HG03196 (cell line): ENCODE measurements at regions not wholly inside any gene's neighbourhood (a gene's known extent, or its start where the extent isn't known, plus 50 kb on each side); places are given as distances from the start of the nearest gene placed in this dataset.
"Not testable (repeated sequence)": the region's sequence is repeated elsewhere in the genome, so short reads cannot be mapped to it uniquely, and the experiment has no call there.

Source experiments
- ATAC-seq: cut with Tn5 transposase; IDR thresholded peaks from one replicate; pipeline ENCODE4 v1.9.1; 2021; ENCODE audit not compliant: unreplicated experiment

DNA sequence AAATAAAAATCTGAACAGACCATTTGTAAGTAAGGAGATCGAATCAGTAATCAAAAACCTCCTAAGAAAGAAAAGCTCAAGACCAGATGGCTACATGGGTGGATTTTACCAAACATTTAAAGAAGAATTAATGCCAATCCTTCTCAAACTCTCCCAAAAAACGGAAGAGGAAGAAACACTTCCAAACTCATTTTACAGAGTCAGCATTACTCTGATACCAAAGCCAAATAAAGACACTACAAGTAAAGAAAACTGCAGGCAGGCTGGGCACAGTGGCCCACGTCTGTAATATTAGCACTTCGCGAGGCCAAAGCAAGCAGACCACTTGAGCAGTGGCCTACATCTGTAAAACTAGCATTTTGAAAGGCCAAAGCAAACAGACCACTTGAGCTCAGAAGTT is 159.8 kb downstream of the DPY19L2 start:
- ATAC-seq, result no peak

- ATAC-seq, result no peak
These were observed 168.7 kb downstream of the DPY19L2 start for GRCh38 chr12:63499567-63499966.

GRCh38 chr12:63498239-63498638 is 170.1 kb downstream of the DPY19L2 start:
- no peak for ATAC-seq

DNA sequence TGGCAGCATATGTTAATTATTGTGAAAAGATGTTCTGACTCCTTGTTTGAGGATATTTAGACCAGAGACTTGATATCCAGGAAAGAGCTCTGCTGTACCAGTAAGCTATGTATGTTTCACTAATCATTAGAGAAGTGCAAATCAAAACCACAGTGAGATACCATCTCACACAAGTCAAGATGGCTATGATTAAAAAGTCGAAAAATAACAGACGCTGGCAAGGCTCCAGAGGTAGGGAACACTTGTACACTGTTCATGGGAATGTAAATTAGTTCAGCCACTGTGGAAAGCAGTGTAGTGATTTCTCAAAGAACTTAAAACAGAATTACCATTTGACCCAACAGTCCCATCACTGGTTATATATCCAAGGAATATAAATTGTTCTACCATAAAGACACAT is 171.6 kb downstream of the DPY19L2 start:
- ATAC-seq, result no peak

DNA sequence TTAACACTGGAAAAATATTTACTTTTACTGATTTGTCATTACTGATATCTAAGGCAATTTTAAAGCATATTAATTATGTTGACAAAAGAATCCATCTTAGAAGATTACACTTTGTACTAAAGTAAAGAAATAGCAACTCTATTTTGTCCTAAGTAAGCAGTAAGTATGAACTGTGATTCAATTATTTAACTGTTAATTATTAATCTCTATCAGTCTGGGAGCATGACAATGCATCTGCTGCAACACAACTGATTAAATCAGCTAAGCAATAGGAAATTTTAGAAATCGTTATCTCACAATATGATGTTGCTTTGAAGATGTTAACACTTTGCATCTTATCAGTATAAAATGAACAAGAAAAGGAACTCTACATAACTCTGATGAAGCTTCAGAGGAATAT is 172.3 kb downstream of the DPY19L2 start:
- ATAC-seq, result no peak

DNA sequence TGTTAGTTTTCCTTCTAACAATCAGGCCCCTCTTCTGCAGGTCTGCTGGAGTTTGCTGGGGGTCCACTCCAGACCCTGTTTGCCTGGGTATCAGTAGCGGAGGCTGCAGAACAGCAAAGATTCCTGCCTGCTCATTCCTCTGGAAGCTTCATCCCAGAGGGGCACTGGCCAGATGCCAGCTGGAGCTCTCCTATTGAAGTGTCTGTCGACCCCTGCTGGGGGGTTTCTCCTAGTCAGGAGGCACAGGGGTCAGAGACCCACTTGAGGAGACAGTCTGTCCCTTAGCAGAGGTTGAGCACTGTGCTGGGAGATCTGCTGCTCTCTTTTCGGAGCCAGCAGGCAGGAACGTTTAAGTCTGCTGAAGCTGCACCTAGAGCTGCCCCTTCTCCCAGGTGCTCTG is 174.9 kb downstream of the DPY19L2 start:
- not testable (repeated sequence) for ATAC-seq

DNA sequence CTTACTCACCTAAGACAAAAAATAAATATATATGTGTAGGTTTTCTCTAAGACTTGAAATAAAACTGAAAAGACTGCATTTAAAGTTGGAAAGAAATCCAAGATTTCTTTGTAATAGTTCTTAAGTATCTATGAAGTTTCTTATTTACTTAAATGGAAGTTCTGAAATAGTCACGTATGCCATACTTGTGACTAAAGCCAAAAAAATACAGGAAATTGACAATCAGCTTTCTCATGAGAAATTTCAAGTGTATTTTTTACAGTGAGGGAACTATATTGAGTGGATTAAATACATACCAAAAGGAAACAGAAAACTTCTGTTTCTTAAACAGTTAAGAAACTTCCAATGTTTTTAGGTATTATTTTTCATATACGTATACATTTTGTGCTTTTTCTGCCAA is 188.1 kb downstream of the DPY19L2 start:
- no peak for ATAC-seq

GRCh38 chr12:63470161-63470560 is 198.1 kb downstream of the DPY19L2 start:
- no peak for ATAC-seq

DNA sequence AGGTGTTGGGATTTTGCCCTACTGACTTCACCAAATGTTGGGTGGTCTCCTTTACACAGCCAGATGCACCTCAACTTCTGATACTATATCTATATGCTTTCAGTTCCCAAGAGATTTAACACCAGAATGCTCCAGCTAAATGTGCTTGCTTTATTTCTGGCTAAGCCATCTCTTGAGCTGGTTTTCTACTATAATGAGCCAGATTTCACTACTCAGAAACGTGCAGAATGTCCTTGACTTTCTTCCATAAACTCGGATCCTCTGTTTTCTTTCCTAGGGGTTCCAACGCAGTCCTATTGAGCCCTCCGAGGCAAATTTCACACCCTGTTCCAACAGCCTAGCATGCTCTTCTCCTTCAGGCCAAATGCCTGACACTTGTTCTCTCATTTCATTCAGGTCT is 200.3 kb downstream of the DPY19L2 start:
- no peak for ATAC-seq

DNA sequence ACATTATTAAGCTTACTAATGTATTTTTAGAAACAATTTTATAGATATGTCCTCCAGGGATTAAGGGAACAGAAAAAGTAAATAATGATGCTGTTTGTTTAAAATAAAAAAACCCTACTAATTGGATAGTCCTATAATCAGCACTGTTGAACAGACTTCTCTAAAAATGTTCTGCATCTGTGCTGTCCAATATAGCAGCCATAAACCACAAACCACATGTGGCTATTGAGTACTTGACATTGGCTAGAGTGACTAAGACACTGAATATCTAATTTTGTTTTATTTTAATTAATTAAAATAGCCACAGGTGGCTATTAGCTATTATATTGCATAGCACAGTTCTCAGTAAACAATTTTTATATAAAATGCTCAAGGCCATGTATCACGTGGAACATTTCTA is 210.4 kb downstream of the DPY19L2 start:
- ATAC-seq, result no peak

DNA sequence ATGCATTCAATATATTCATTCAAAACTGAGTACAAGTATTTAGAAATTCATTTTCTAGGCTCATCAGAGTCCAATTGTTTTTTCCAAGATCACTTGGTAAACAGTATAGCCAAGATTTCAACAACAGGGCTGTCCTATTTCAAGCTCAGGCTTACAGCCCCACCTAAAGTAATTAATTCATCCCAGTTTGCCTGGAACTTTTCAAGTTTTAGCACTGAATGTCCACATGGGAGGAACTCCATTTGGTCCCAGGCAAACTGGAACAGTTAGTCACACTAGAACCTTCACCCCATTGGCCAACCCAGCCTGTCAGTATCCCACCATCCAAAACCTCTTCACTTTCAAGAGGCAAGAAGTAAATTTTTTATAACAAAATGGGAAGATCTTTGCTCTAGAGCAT is 210.9 kb downstream of the DPY19L2 start:
- ATAC-seq, result no peak

- no peak for ATAC-seq
These were observed 217.5 kb downstream of the DPY19L2 start for GRCh38 chr12:63450816-63451215.

DNA sequence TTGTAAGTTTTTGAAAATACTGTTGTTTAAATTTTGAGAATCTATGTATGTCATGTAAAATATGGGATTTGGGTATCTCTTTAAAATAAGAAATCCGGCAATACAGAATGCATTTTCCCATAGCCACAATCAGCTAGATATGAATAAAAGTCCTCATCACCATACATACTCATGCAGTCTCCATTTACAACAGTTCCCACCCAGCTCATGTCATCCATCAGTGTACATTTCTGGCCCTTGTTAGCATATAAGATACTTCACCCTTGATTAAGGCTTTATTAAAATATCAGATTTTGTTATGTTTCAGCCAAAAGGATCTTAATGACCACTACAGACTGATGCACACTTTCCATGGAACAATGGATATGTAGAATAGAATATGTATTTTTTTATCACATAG is 218.0 kb downstream of the DPY19L2 start:
- ATAC-seq, result no peak

DNA sequence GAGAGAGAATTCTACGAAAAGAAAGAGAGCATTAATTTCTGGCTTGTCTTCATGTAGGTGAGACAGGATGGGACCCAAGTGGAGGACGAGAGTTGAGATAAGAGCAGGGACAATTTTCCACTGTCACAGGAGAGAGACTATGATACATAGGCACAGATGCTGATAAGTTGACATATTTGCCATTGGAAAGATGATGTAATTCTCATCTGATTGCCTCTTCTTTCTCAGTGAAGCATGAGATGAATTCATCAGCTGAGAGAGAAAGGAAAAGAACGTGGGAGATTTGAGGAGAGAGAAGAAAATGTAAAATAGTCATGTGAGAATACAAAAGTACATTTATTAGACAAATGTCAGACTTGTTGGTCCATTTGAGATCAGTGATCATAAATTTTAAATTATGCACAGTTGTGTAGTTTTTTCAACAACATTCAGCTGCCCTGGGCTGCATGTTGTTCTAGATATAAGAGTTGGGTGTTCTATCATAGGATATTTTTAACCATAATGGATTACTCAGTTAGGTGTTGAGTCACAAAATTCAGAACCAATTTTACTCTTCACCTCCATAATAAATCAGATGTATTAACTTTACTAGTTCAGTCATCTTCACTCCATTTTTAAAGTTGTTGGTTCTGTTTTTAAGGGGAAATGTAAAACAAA is 222.9 kb downstream of the DPY19L2 start:
- no peak for ATAC-seq

GRCh38 chr12:63440048-63440447 is 228.2 kb downstream of the DPY19L2 start:
- no peak for ATAC-seq

- ATAC-seq, result not testable (repeated sequence)
These were observed 233.9 kb downstream of the DPY19L2 start for GRCh38 chr12:63434384-63434783.

DNA sequence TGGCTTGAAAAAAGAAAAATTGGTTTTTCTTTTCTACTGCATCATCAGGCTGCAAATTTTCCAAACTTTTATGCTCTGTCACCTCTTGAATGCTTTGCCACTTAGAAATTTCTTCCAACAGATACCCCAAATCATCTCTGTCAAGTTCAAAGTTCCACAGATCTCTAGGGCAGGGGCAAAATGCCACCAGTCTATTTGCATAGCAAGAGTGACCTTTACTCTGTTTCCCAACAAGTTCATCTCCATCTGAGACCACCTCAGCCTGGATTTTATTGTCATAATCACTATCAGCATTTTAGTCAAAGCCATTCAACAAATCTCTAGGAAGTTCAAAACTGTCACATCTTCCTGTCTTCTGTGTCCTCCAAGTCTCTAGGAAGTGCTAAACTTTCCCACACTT is 240.3 kb downstream of the DPY19L2 start:
- ATAC-seq, result not testable (repeated sequence)

DNA sequence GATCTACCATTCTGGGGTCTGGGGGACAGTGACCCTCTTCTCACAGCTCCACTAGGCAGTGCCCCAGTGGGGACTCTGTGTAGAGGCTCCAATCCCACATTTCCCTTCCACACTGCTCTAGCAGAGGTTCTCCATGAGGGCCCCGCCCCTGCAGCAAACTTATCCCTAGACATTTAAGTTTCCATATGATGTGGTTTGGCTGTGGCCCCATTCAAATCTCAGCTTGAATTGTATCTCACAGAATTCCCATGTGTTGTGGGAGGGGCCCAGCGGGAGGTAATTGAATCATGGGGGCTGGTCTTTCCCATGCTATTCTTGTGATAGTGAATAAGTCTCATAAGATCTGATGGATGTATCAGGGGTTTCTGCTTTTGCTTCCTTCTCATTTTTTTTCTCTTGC is 241.3 kb downstream of the DPY19L2 start:
- not testable (repeated sequence) for ATAC-seq

DNA sequence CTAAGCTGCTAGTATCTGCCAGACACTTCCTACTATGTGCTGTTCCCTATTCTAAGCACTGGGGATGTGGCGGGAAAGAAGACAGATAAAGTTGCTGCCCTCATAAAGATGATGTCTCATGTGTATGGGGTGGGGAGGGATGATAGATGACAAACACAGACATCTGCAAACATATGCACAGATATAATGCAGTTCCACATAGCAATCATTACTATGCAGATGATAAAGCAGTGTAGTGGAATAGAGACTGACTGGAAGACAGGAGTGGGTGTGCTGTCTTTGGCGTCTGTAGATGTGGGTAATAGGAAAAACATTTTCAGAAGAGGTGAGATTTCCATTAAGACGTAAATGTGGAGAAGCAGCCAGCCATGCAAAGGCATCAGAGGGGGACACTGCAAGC is 243.6 kb downstream of the DPY19L2 start:
- ATAC-seq, result no peak

DNA sequence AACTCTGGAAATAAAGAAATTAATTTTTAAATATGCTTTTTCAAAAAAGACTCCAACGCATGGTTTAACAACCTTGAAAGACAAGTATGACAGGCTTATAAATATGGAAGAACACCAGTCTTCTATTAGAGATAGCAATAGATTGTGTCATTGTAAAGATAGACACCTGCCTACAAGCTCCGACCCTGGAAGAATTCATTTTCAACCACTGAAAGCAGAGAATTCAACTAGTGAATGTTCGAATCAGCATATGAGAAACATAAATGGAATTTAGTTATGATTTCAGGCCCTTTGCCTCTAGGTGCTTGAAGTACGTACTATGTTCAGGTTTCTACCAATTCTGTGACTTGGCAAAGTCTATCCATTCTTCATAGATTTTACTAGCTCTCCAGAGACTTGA is 244.5 kb downstream of the DPY19L2 start:
- no peak for ATAC-seq

- ATAC-seq, result peak; percentile 91
These were observed 248.1 kb downstream of the DPY19L2 start for GRCh38 chr12:63420206-63420644.

DNA sequence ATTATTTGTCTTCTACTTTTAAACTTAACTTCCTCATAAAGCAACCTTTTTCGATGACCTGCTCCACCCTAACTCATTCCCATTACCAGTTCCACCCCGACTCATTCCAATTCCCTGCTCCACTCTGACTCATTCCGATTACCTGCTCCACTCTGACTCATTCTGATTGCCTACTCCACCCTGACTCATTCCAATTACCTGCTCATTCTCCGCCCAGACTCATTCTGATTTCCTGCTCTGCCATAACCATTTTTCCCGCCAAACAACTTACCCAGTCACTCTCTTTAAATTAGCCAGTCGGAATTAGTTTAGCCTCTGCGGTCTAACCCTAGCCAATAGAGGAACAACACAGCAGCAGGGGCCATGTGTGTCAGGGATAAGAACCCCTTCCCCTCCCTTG is 249.1 kb downstream of the DPY19L2 start:
- no peak for ATAC-seq

GRCh38 chr12:63416788-63417187 is 251.5 kb downstream of the DPY19L2 start:
- ATAC-seq, result no peak
